Peyer's patch (tissue), 4 donors: ENCODE measurements at regions not wholly inside any gene's neighbourhood (a gene's known extent, or its start where the extent isn't known, plus 50 kb on each side); places are given as distances from the start of the nearest gene placed in this dataset.

Experiments
- DNase-seq, 3 donors: peaks; one replicate each; pipeline ENCODE4 v3.0.0-alpha.2; 2017 to 2019
- H3K27ac ChIP-seq, 4 donors: fragments of 200-600 bp; sonication (generic); one replicate each; pipeline ENCODE4 v1.5.1; 2016 to 2019
- H3K27me3 ChIP-seq, 2 donors: fragments of 200-600 bp; sonication (generic); one replicate each; pipeline ENCODE4 v1.5.1; 2019
- H3K36me3 ChIP-seq, 3 donors: fragments of 200-600 bp; sonication (generic); one replicate each; pipeline ENCODE4 v1.5.1; 2016 to 2019
- H3K4me1 ChIP-seq, 4 donors: fragments of 200-600 bp; sonication (generic); one replicate each; pipeline ENCODE4 v1.5.1; 2016 to 2019
- H3K4me3 ChIP-seq, 4 donors: fragments of 200-600 bp; sonication (generic); 1 replicate in 3 of 4; 2 replicates in 1 of 4; pipeline ENCODE4 v1.5.1; 2016 to 2019; ENCODE audit warnings: mild to moderate bottlenecking in 1 of 4
- H3K9me3 ChIP-seq, 4 donors: fragments of 200-600 bp; sonication (generic); one replicate each; pipeline ENCODE4 v1.5.1; 2016 to 2019; ENCODE audit warnings: mild to moderate bottlenecking in 1 of 4
- POLR2A ChIP-seq, 2 donors: fragments of 450-650 bp; IDR thresholded peaks; one replicate each; pipeline ENCODE4 v1.5.1; 2017; ENCODE audit warnings: antibody characterized with exemption in 2 of 2, mild to moderate bottlenecking in 2 of 2, moderate library complexity in 2 of 2
- TF ChIP-seq, protein P1 (sequence below), 6 experiments: fragments of 450-650 bp in 4 of 6; fragments of 200-600 bp in 2 of 6; sonication (generic) in 1 of 6; IDR thresholded peaks; one replicate each; pipeline ENCODE4 v1.5.1; 2017 to 2019; ENCODE audit warnings: antibody characterized with exemption in 6 of 6, mild to moderate bottlenecking in 3 of 6, moderate library complexity in 1 of 6

- H3K27me3 ChIP-seq, result no peaks in the 10 kb centered on the region
- H3K4me1 ChIP-seq, result no peaks in the 10 kb centered on the region
- no peaks in the 10 kb centered on the region for H3K9me3 ChIP-seq
- TF ChIP-seq, protein P1, sequence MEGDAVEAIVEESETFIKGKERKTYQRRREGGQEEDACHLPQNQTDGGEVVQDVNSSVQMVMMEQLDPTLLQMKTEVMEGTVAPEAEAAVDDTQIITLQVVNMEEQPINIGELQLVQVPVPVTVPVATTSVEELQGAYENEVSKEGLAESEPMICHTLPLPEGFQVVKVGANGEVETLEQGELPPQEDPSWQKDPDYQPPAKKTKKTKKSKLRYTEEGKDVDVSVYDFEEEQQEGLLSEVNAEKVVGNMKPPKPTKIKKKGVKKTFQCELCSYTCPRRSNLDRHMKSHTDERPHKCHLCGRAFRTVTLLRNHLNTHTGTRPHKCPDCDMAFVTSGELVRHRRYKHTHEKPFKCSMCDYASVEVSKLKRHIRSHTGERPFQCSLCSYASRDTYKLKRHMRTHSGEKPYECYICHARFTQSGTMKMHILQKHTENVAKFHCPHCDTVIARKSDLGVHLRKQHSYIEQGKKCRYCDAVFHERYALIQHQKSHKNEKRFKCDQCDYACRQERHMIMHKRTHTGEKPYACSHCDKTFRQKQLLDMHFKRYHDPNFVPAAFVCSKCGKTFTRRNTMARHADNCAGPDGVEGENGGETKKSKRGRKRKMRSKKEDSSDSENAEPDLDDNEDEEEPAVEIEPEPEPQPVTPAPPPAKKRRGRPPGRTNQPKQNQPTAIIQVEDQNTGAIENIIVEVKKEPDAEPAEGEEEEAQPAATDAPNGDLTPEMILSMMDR (IDR thresholded peaks at IDR 0.05), result no peak
- no peak for TF ChIP-seq POLR2A (IDR thresholded peaks at IDR 0.05)
- H3K36me3 ChIP-seq, result no peaks in the 10 kb centered on the region
- no peak for DNase-seq
- H3K4me3 ChIP-seq, result no peak overlapping the region
- H3K27ac ChIP-seq, result no peak overlapping the region
Measured at GRCh38 chr14:84825481-84826251, 704.3 kb upstream of the FLRT2 start.

DNA sequence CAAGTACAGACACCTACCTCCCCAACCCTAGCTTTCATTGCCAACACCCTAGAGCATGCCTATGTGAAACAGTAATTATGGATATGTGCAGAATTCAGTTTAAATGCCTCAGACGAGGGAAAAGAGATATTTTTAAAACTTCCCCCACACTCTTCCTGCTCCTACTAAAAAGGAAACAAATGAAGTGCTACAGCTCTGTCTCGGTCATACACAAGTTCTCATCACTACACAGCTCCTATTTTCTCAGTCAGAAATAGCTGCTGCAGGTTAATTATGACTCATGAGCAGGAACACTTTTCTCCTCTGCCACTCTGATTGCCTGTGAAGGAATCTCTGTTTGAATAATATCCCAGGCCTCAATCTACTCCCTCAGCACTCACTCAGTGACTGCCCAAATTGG lies 703.6 kb upstream of the FLRT2 start:
- no peaks in the 10 kb centered on the region for H3K27me3 ChIP-seq
- H3K27ac ChIP-seq, result no peak overlapping the region
- no peak for DNase-seq
- no peaks in the 10 kb centered on the region for H3K4me1 ChIP-seq
- H3K36me3 ChIP-seq, result no peaks in the 10 kb centered on the region
- H3K4me3 ChIP-seq, result no peak overlapping the region
- TF ChIP-seq POLR2A (IDR thresholded peaks at IDR 0.05), result no peak
- TF ChIP-seq, protein P1 (IDR thresholded peaks at IDR 0.05), result no peak
- no peaks in the 10 kb centered on the region for H3K9me3 ChIP-seq

DNA sequence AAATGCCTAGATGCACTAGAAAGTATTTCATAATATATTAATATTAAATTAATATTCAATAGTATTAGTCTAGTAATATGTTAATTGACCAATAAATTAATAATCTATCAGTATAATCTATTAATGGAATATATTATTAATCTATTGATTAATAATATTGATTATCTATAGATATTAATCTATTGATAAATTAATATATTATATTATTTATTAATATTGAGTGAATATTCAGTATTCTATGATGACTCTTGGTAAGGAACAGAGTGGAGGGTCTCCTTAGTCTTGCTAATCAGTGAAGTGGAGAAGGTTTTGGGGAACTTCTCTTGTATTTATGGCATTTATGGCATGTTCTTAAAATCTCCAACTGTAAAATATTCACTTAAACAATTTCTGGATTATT lies 679.3 kb upstream of the FLRT2 start:
- no peak for DNase-seq
- no peak for TF ChIP-seq POLR2A (IDR thresholded peaks at IDR 0.05)
- TF ChIP-seq, protein P1 (IDR thresholded peaks at IDR 0.05), result no peak
- H3K27ac ChIP-seq, result no peak overlapping the region
- no peaks in the 10 kb centered on the region for H3K4me1 ChIP-seq
- H3K4me3 ChIP-seq, result no peak overlapping the region
- no peaks in the 10 kb centered on the region for H3K36me3 ChIP-seq
- H3K9me3 ChIP-seq, result no peaks in the 10 kb centered on the region
- H3K27me3 ChIP-seq, result no peaks in the 10 kb centered on the region

- no peak for TF ChIP-seq POLR2A (IDR thresholded peaks at IDR 0.05)
- TF ChIP-seq, protein P1 (IDR thresholded peaks at IDR 0.05), result no peak
Measured at GRCh38 chr14:84856751-84857534, 673.0 kb upstream of the FLRT2 start.

DNA sequence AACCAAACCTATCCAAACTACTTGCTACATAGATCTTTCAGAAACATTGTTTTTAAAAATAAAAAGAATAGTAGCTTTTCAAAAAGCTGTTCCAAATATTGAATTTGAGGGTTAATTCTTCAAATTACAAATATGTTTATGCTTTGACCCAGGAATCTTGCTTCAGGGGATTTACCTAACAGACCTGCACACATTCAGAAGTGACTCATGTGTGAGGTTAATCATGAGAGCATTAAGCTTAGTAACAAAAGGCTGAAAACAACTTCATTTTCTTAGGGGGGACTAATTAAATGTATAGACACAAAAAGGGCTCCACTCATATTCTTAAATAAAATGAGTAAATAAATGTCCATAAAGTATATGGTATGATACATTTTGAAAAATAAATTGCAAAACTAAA lies 672.4 kb upstream of the FLRT2 start:
- Histone ChIP-seq H3K4me3 (no peak overlapping the region), H3K36me3 (no peaks in the 10 kb centered on the region), H3K9me3 (no peaks in the 10 kb centered on the region), H3K27ac (no peak overlapping the region), H3K4me1 (no peaks in the 10 kb centered on the region), H3K27me3 (no peaks in the 10 kb centered on the region)
- DNase-seq, result no peak
- TF ChIP-seq, protein P1 (IDR thresholded peaks at IDR 0.05), result no peak
- no peak for TF ChIP-seq POLR2A (IDR thresholded peaks at IDR 0.05)

More at GRCh38 chr14:84856751-84857534, 673.0 kb upstream of the FLRT2 start:
- no peaks in the 10 kb centered on the region for H3K9me3 ChIP-seq
- DNase-seq, result no peak
- H3K4me3 ChIP-seq, result no peak overlapping the region
- H3K27ac ChIP-seq, result no peak overlapping the region
- H3K4me1 ChIP-seq, result no peaks in the 10 kb centered on the region
- H3K27me3 ChIP-seq, result no peaks in the 10 kb centered on the region
- no peaks in the 10 kb centered on the region for H3K36me3 ChIP-seq
